ENCODE measurements at regions not wholly inside any gene's neighbourhood (a gene's known extent, or its start where the extent isn't known, plus 50 kb on each side); places are given as distances from the start of the nearest gene placed in this dataset.

GRCh38 chr2:181771356-181771755 lies 91.0 kb upstream of the NEUROD1 start:
- DNase-seq, result no peak

- no peak for DNase-seq
Measured at GRCh38 chr2:181772334-181772733, 92.0 kb upstream of the NEUROD1 start.

- no peak for DNase-seq
Measured at GRCh38 chr2:181772777-181773176, 92.5 kb upstream of the NEUROD1 start.

- DNase-seq, result peak; percentile 45
Measured at GRCh38 chr2:181774685-181775084, 94.4 kb upstream of the NEUROD1 start.

- DNase-seq, result no peak
Measured at GRCh38 chr2:181776336-181776735, 96.0 kb upstream of the NEUROD1 start.

GRCh38 chr2:181777734-181778133 lies 97.4 kb upstream of the NEUROD1 start:
- DNase-seq, result no peak

GRCh38 chr2:181778621-181779201 lies 98.4 kb upstream of the NEUROD1 start:
- DNase-seq, result no peak

- no peak for DNase-seq
Measured at GRCh38 chr2:181779288-181780021, 99.1 kb upstream of the NEUROD1 start.

- DNase-seq, result peak; percentile 54
Measured at GRCh38 chr2:181780047-181780651, 99.8 kb upstream of the NEUROD1 start.

- DNase-seq, result no peak
Measured at GRCh38 chr2:181780657-181781056, 100.3 kb upstream of the NEUROD1 start.

- peak; percentile 57 for DNase-seq
Measured at GRCh38 chr2:181781078-181781786, 100.9 kb upstream of the NEUROD1 start.

GRCh38 chr2:181782660-181783059 lies 102.3 kb upstream of the NEUROD1 start:
- no peak for DNase-seq

- DNase-seq, result no peak
Measured at GRCh38 chr2:181784556-181784955, 104.2 kb upstream of the NEUROD1 start.

GRCh38 chr2:181785691-181786344 lies 105.5 kb upstream of the NEUROD1 start:
- DNase-seq, result no peak

GRCh38 chr2:181786371-181787228 lies 104.9 kb upstream of the ITPRID2 start:
- no peak for DNase-seq

GRCh38 chr2:181787310-181788048 lies 104.1 kb upstream of the ITPRID2 start:
- DNase-seq, result peak; percentile 23

- no peak for DNase-seq
Measured at GRCh38 chr2:181788897-181789555, 102.5 kb upstream of the ITPRID2 start.

GRCh38 chr2:181789827-181790448 lies 101.6 kb upstream of the ITPRID2 start:
- no peak for DNase-seq

GRCh38 chr2:181790716-181791649 lies 100.5 kb upstream of the ITPRID2 start:
- DNase-seq, result no peak

All from suppressor macrophage treated with lipopolysaccharide for 4 hours (primary cell).